Bronchial epithelial cell (primary cell): ENCODE measurements at regions not wholly inside any gene's neighbourhood (a gene's known extent, or its start where the extent isn't known, plus 50 kb on each side); places are given as distances from the start of the nearest gene placed in this dataset.

Source experiments
- DNase-seq: peaks from one replicate; pipeline ENCODE4 v3.0.0-alpha.2; 2010; ENCODE audit warnings: low read depth
- FAIRE-seq: peaks from 2 replicates; lab custom pipeline; 2011; peaks lifted over from hg19 to GRCh38; lab: Jason Lieb, UNC
- H3K27me3 ChIP-seq: 2 replicates; pipeline ENCODE4 v1.5.1; 2011; ENCODE audit warnings: low read length; ENCODE audit not compliant: control insufficient read depth, insufficient read depth
- H3K36me3 ChIP-seq: 2 replicates; pipeline ENCODE4 v1.5.1; 2011; ENCODE audit warnings: low read length; ENCODE audit not compliant: control insufficient read depth, insufficient read depth
- H3K4me3 ChIP-seq: 2 replicates; pipeline ENCODE4 v1.5.1; 2011; ENCODE audit warnings: mild to moderate bottlenecking, low read depth, low read length, control low read depth
- CTCF ChIP-seq: IDR thresholded peaks from 2 replicates; pipeline ENCODE4 v1.5.1; 2011; ENCODE audit warnings: mild to moderate bottlenecking, moderate library complexity, low read length, control low read depth, inconsistent platforms; ENCODE audit not compliant: insufficient read depth, severe bottlenecking

GRCh38 chr1:222114536-222115156 lies 372.8 kb upstream of the DUSP10 start:
- Histone ChIP-seq H3K36me3 (no peaks in the 10 kb centered on the region), H3K4me3 (no peak overlapping the region), H3K27me3 (no peaks in the 10 kb centered on the region)
- TF ChIP-seq CTCF, result no peak
- FAIRE-seq (no peak), DNase-seq (peak; percentile 9)

GRCh38 chr1:222109836-222110235 lies 367.9 kb upstream of the DUSP10 start:
- no peak overlapping the region for H3K4me3 ChIP-seq
- TF ChIP-seq CTCF, result no peak
- no peak for DNase-seq
- peaks cover 4% of the 10 kb centered on the region for H3K27me3 ChIP-seq
- FAIRE-seq, result no peak
- no peaks in the 10 kb centered on the region for H3K36me3 ChIP-seq

GRCh38 chr1:222107975-222108374 lies 366.1 kb upstream of the DUSP10 start:
- DNase-seq, result no peak
- no peak for FAIRE-seq
- Histone ChIP-seq H3K36me3 (no peaks in the 10 kb centered on the region), H3K4me3 (no peak overlapping the region), H3K27me3 (peaks cover 4% of the 10 kb centered on the region)
- no peak for TF ChIP-seq CTCF

- DNase-seq (no peak), FAIRE-seq (no peak)
- Histone ChIP-seq H3K4me3 (no peak overlapping the region), H3K36me3 (no peaks in the 10 kb centered on the region), H3K27me3 (peaks cover 4% of the 10 kb centered on the region)
- no peak for TF ChIP-seq CTCF
Observed at GRCh38 chr1:222107267-222107666, 365.4 kb upstream of the DUSP10 start.

- DNase-seq, result no peak
- no peak for TF ChIP-seq CTCF
- H3K27me3 ChIP-seq, result peaks cover 4% of the 10 kb centered on the region
- FAIRE-seq, result no peak
- H3K36me3 ChIP-seq, result no peaks in the 10 kb centered on the region
- H3K4me3 ChIP-seq, result no peak overlapping the region
Observed at GRCh38 chr1:222106377-222106776, 364.5 kb upstream of the DUSP10 start.

GRCh38 chr1:222105861-222106260 lies 364.0 kb upstream of the DUSP10 start:
- TF ChIP-seq CTCF, result no peak
- H3K27me3 ChIP-seq, result peaks cover 4% of the 10 kb centered on the region
- FAIRE-seq, result no peak
- H3K36me3 ChIP-seq, result no peaks in the 10 kb centered on the region
- H3K4me3 ChIP-seq, result no peak overlapping the region
- DNase-seq, result no peak
